Astrocyte (in vitro differentiated cells and primary cell): ENCODE measurements at regions not wholly inside any gene's neighbourhood (a gene's known extent, or its start where the extent isn't known, plus 50 kb on each side); places are given as distances from the start of the nearest gene placed in this dataset.

Experiments
- DNase-seq: peaks from one replicate; pipeline ENCODE4 v3.0.0-alpha.2; 2010; ENCODE audit warnings: low read depth
- FAIRE-seq: peaks from 2 replicates; lab custom pipeline; 2011; peaks lifted over from hg19 to GRCh38; lab: Jason Lieb, UNC
- H2AFZ ChIP-seq: 2 replicates; pipeline ENCODE4 v1.6.0; 2012; ENCODE audit warnings: low read depth, low read length, inconsistent platforms
- H3K27ac ChIP-seq: 2 replicates; pipeline ENCODE4 v1.5.1; 2011; ENCODE audit warnings: low read depth, low read length, inconsistent platforms
- H3K27me3 ChIP-seq: 2 replicates; pipeline ENCODE4 v1.6.0; 2011; ENCODE audit warnings: low read length, inconsistent platforms; ENCODE audit not compliant: insufficient read depth
- H3K36me3 ChIP-seq: 2 replicates; pipeline ENCODE4 v1.5.1; 2011; ENCODE audit warnings: low read length, inconsistent platforms; ENCODE audit not compliant: insufficient read depth
- H3K4me1 ChIP-seq: 2 replicates; pipeline ENCODE4 v1.5.1; 2011; ENCODE audit warnings: low read length, inconsistent platforms; ENCODE audit not compliant: insufficient read depth
- H3K4me2 ChIP-seq: 2 replicates; pipeline ENCODE4 v1.6.0; 2012; ENCODE audit warnings: low read length, inconsistent platforms
- H3K4me3 ChIP-seq: 2 replicates; pipeline ENCODE4 v1.5.1; 2011; ENCODE audit warnings: low read depth, mild to moderate bottlenecking, low read length, inconsistent platforms; ENCODE audit not compliant: insufficient read depth
- H3K79me2 ChIP-seq: 2 replicates; pipeline ENCODE4 v1.6.0; 2012; ENCODE audit warnings: mild to moderate bottlenecking, low read length, inconsistent platforms; ENCODE audit not compliant: insufficient read depth
- H3K9ac ChIP-seq: 2 replicates; pipeline ENCODE4 v1.6.0; 2012; ENCODE audit warnings: mild to moderate bottlenecking, low read length, inconsistent platforms
- H3K9me3 ChIP-seq: 2 replicates; pipeline ENCODE4 v1.5.1; 2012; ENCODE audit warnings: low read depth, mild to moderate bottlenecking, low read length, inconsistent platforms; ENCODE audit not compliant: insufficient read depth
- H4K20me1 ChIP-seq: 2 replicates; pipeline ENCODE4 v1.6.0; 2012; ENCODE audit warnings: low read length, inconsistent platforms; ENCODE audit not compliant: insufficient read depth
- H3K27ac Mint-ChIP-seq: one replicate; pipeline ENCODE4 v1.8.0; 2021; ENCODE audit warnings: mild to moderate bottlenecking, mixed read lengths; ENCODE audit not compliant: unreplicated experiment
- H3K27me3 Mint-ChIP-seq: one replicate; pipeline ENCODE4 v1.8.0; 2021; ENCODE audit warnings: low read depth, mixed read lengths; ENCODE audit not compliant: unreplicated experiment
- H3K36me3 Mint-ChIP-seq: one replicate; pipeline ENCODE4 v1.8.0; 2021; ENCODE audit warnings: low read depth, mixed read lengths; ENCODE audit not compliant: unreplicated experiment
- H3K4me1 Mint-ChIP-seq: one replicate; pipeline ENCODE4 v1.8.0; 2021; ENCODE audit warnings: low read depth, mixed read lengths; ENCODE audit not compliant: unreplicated experiment
- H3K4me3 Mint-ChIP-seq: one replicate; pipeline ENCODE4 v1.8.0; 2021; ENCODE audit warnings: mild to moderate bottlenecking, moderate library complexity, mixed read lengths; ENCODE audit not compliant: unreplicated experiment
- H3K9me3 Mint-ChIP-seq: one replicate; pipeline ENCODE4 v1.8.0; 2021; ENCODE audit warnings: mild to moderate bottlenecking, mixed read lengths; ENCODE audit not compliant: unreplicated experiment
- EZH2 ChIP-seq: IDR thresholded peaks from 2 replicates; pipeline ENCODE4 v1.6.1; 2012; ENCODE audit warnings: mild to moderate bottlenecking, low read length, inconsistent platforms; ENCODE audit not compliant: insufficient read depth
- TF ChIP-seq, protein P1 (sequence below): IDR thresholded peaks from 2 replicates; pipeline ENCODE4 v1.5.1; 2011; ENCODE audit warnings: low read depth, mild to moderate bottlenecking, inconsistent platforms, low read length, moderate library complexity; ENCODE audit not compliant: insufficient read depth

GRCh38 chr6:144896289-144896688, 611.2 kb downstream of the UTRN start:
- Mint-ChIP-seq H3K36me3 (no peaks in the 10 kb centered on the region), H3K4me3 (no peak overlapping the region), H3K4me1 (peaks cover 18% of the 10 kb centered on the region), H3K27ac (no peak overlapping the region), H3K9me3 (no peaks in the 10 kb centered on the region), H3K27me3 (no peaks in the 10 kb centered on the region)
- Histone ChIP-seq H3K9me3 (no peaks in the 10 kb centered on the region), H3K36me3 (no peaks in the 10 kb centered on the region), H3K79me2 (no peaks in the 10 kb centered on the region), H2AFZ (no peak overlapping the region), H4K20me1 (no peaks in the 10 kb centered on the region), H3K27ac (no peak overlapping the region), H3K27me3 (no peaks in the 10 kb centered on the region), H3K4me1 (peaks cover 25% of the 10 kb centered on the region), H3K4me3 (no peak overlapping the region), H3K4me2 (no peak overlapping the region), H3K9ac (no peak overlapping the region)
- FAIRE-seq: no peak
- TF ChIP-seq EZH2: no peak
- TF ChIP-seq, protein P1, sequence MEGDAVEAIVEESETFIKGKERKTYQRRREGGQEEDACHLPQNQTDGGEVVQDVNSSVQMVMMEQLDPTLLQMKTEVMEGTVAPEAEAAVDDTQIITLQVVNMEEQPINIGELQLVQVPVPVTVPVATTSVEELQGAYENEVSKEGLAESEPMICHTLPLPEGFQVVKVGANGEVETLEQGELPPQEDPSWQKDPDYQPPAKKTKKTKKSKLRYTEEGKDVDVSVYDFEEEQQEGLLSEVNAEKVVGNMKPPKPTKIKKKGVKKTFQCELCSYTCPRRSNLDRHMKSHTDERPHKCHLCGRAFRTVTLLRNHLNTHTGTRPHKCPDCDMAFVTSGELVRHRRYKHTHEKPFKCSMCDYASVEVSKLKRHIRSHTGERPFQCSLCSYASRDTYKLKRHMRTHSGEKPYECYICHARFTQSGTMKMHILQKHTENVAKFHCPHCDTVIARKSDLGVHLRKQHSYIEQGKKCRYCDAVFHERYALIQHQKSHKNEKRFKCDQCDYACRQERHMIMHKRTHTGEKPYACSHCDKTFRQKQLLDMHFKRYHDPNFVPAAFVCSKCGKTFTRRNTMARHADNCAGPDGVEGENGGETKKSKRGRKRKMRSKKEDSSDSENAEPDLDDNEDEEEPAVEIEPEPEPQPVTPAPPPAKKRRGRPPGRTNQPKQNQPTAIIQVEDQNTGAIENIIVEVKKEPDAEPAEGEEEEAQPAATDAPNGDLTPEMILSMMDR: no peak
- DNase-seq: no peak

DNA sequence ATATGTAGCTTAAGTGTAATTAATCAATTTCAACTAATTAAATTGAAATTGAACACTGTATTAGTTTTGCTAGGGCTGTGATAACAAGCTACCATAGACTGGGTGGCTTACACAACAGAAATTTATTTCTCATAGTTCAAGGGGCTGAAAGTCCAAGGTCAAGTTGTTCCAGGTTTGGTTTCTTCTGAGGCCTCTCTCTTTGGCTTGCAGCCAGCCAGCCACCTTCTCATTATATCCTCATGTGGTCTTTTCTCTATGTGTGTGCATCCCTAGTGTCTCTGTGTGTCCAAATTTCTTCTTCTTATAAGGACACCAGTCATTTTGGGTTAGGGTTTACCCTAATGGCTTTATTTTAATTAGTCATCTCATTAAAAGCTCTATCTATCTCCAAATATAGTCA, 611.7 kb downstream of the UTRN start:
- no peaks in the 10 kb centered on the region for H4K20me1 ChIP-seq
- H3K4me3 ChIP-seq: peak overlapping the region; percentile 18
- H3K36me3 ChIP-seq: no peaks in the 10 kb centered on the region
- no peaks in the 10 kb centered on the region for H3K9me3 Mint-ChIP-seq
- no peaks in the 10 kb centered on the region for H3K36me3 Mint-ChIP-seq
- peaks cover 25% of the 10 kb centered on the region for H3K4me1 ChIP-seq
- no peaks in the 10 kb centered on the region for H3K9me3 ChIP-seq
- peak overlapping the region; percentile 57 for H2AFZ ChIP-seq
- no peak overlapping the region for H3K4me3 Mint-ChIP-seq
- no peak for TF ChIP-seq EZH2
- TF ChIP-seq, protein P1: no peak
- H3K27ac ChIP-seq: peak overlapping the region; percentile 87
- peak overlapping the region; percentile 53 for H3K27ac Mint-ChIP-seq
- no peaks in the 10 kb centered on the region for H3K79me2 ChIP-seq
- H3K9ac ChIP-seq: peak overlapping the region; percentile 38
- H3K27me3 Mint-ChIP-seq: no peaks in the 10 kb centered on the region
- H3K27me3 ChIP-seq: no peaks in the 10 kb centered on the region
- DNase-seq: no peak
- no peak for FAIRE-seq
- peaks cover 18% of the 10 kb centered on the region for H3K4me1 Mint-ChIP-seq
- H3K4me2 ChIP-seq: peak overlapping the region; percentile 74

DNA sequence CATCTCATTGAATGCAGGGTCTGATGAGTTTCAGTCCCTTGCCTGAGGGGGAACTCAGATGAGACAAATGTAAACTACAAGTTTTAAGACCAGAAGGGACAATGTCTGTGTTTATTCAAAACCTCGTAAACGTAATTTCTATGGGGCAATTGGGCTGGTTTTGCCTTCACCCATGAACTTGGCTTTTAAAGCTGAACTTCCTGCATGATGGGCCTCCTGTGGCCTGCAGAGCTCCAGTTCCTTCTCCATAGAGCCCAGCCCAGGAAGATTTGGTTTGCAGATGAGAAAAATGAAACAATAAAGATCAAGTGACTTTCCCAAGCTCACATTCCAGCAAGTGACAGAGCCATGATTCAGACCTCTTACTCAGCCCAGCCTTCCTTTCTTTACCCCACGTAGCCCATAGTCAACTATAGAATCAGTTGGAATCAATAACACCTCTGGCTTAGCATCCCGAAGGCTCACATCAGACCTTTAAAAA, 612.3 kb downstream of the UTRN start:
- TF ChIP-seq EZH2: no peak
- TF ChIP-seq, protein P1: no peak
- Mint-ChIP-seq H3K36me3 (no peaks in the 10 kb centered on the region), H3K27ac (peak overlapping the region; percentile 5), H3K27me3 (no peaks in the 10 kb centered on the region), H3K9me3 (no peaks in the 10 kb centered on the region), H3K4me1 (peaks cover 18% of the 10 kb centered on the region), H3K4me3 (no peak overlapping the region)
- Histone ChIP-seq H4K20me1 (no peaks in the 10 kb centered on the region), H3K27ac (peak overlapping the region; percentile 87), H3K4me1 (peaks cover 25% of the 10 kb centered on the region), H3K4me3 (peak overlapping the region; percentile 18), H3K27me3 (no peaks in the 10 kb centered on the region), H3K4me2 (peak overlapping the region; percentile 74), H3K79me2 (no peaks in the 10 kb centered on the region), H3K36me3 (no peaks in the 10 kb centered on the region), H3K9ac (peak overlapping the region; percentile 38), H3K9me3 (no peaks in the 10 kb centered on the region), H2AFZ (peak overlapping the region; percentile 57)
- FAIRE-seq: peak; percentile 96
- peak; percentile 81 for DNase-seq
